Fibroblast of lung (primary cell): ENCODE measurements at regions not wholly inside any gene's neighbourhood (a gene's known extent, or its start where the extent isn't known, plus 50 kb on each side); places are given as distances from the start of the nearest gene placed in this dataset.

ENCODE experiments used
- DNase-seq, 2 donors: peaks; one replicate each; pipeline versions ENCODE4 v3.0.0 to v3.0.0-alpha.2; 2010; ENCODE audit warnings: low read depth in 2 of 2
- H2AFZ ChIP-seq: 2 replicates; pipeline ENCODE4 v1.5.1; 2012; ENCODE audit warnings: low read length, control low read depth, inconsistent platforms
- H3K27ac ChIP-seq: 2 replicates; pipeline ENCODE4 v1.5.1; 2011; ENCODE audit warnings: low read length, control low read depth; ENCODE audit not compliant: insufficient read depth
- H3K27me3 ChIP-seq: 2 replicates; pipeline ENCODE4 v1.5.1; 2011; ENCODE audit warnings: mild to moderate bottlenecking, low read length; ENCODE audit not compliant: control insufficient read depth, insufficient read depth
- H3K36me3 ChIP-seq: 2 replicates; pipeline ENCODE4 v1.5.1; 2011; ENCODE audit warnings: low read length; ENCODE audit not compliant: control insufficient read depth, insufficient read depth
- H3K4me1 ChIP-seq: 2 replicates; pipeline ENCODE4 v1.5.1; 2011; ENCODE audit warnings: low read length; ENCODE audit not compliant: control insufficient read depth, insufficient read depth; ENCODE audit errors: extremely low read depth
- H3K4me2 ChIP-seq: 2 replicates; pipeline ENCODE4 v1.5.1; 2011; ENCODE audit warnings: low read length, control low read depth; ENCODE audit not compliant: insufficient read depth; ENCODE audit errors: extremely low read depth
- H3K4me3 ChIP-seq, 4 experiments: fragments of 200-600 bp in 1 of 4; sonication (generic) in 1 of 4; replicated peaks in 1 of 4; 2 replicates each; pipeline ENCODE4 v1.5.1; 2011 to 2016; ENCODE audit warnings: low read length in 4 of 4, low read depth in 3 of 4, mild to moderate bottlenecking in 3 of 4, control low read depth in 2 of 4, inconsistent platforms in 1 of 4, mixed read lengths in 1 of 4; ENCODE audit not compliant: insufficient read depth in 1 of 4; ENCODE audit errors: control extremely low read depth in 1 of 4
- H3K79me2 ChIP-seq: 2 replicates; pipeline ENCODE4 v1.5.1; 2012; ENCODE audit warnings: mild to moderate bottlenecking, low read length, inconsistent platforms; ENCODE audit not compliant: control insufficient read depth, insufficient read depth
- H3K9ac ChIP-seq: 2 replicates; pipeline ENCODE4 v1.5.1; 2011; ENCODE audit warnings: mild to moderate bottlenecking, low read length, control low read depth; ENCODE audit not compliant: insufficient read depth
- H3K9me3 ChIP-seq: 2 replicates; pipeline ENCODE4 v1.5.1; 2012; ENCODE audit warnings: low read depth, low read length; ENCODE audit not compliant: control insufficient read depth, insufficient read depth
- H4K20me1 ChIP-seq: 2 replicates; pipeline ENCODE4 v1.5.1; 2011; ENCODE audit warnings: low read length; ENCODE audit not compliant: control insufficient read depth, insufficient read depth; ENCODE audit errors: extremely low read depth
- EZH2 ChIP-seq: IDR thresholded peaks from 2 replicates; pipeline ENCODE4 v1.5.1; 2012; ENCODE audit warnings: low read length, control low read depth, mild to moderate bottlenecking; ENCODE audit errors: missing control alignments
- TF ChIP-seq, protein P1 (sequence below), 2 donors: IDR thresholded peaks in 1 of 2; conservative IDR thresholded peaks in 1 of 2; 1 replicate in 1 of 2; 2 replicates in 1 of 2; pipeline ENCODE4 v1.5.1; 2011 to 2012; ENCODE audit warnings: low read length in 2 of 2, control low read depth in 1 of 2, inconsistent platforms in 1 of 2, low read depth in 1 of 2, mild to moderate bottlenecking in 1 of 2

DNA sequence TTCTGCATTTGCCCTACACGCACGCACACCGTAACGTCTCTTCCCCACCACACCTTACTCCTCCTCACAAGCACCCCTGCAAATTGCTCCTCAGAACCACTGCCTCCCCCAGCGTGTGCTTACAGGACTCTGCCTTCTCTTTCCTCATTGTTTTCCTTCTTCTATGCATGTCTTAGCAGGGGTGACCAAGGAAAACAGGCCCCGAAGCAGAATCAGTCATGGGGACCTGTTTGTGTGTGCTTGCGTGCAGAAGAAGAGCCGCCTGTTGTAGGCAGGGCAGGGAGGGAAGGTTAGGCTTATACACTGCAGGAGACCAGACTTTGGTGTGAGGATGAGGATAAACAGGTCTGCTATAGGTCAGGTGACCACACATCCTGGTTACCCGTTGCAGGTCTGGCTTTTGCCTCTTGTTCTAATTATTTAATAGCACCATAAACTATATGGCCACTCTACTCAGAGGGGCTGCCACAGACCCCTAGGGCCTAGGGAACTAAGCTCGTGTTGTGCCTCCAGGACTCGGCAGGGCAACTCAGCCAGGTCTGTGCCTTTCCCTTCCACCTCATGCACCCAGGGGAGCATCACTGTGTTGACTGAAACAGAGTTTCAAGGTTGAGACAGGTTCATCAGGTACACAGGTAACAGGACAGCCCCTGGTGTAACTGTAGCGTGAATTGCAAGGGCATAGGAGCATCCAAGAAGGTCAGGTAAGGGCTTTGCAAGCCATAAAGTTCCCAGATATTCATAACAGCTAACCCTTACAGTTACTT lies 60.8 kb upstream of the EPS8L3 start:
- Histone ChIP-seq H3K27ac (peak overlapping the region; percentile 3), H3K27me3 (no peaks in the 10 kb centered on the region), H3K4me2 (no peak overlapping the region), H3K4me1 (peaks cover 38% of the 10 kb centered on the region), H3K36me3 (no peaks in the 10 kb centered on the region), H3K79me2 (no peaks in the 10 kb centered on the region), H2AFZ (no peak overlapping the region), H3K9me3 (no peaks in the 10 kb centered on the region), H3K9ac (no peak overlapping the region), H4K20me1 (no peaks in the 10 kb centered on the region), H3K4me3 (no peak overlapping the region)
- TF ChIP-seq, protein P1, sequence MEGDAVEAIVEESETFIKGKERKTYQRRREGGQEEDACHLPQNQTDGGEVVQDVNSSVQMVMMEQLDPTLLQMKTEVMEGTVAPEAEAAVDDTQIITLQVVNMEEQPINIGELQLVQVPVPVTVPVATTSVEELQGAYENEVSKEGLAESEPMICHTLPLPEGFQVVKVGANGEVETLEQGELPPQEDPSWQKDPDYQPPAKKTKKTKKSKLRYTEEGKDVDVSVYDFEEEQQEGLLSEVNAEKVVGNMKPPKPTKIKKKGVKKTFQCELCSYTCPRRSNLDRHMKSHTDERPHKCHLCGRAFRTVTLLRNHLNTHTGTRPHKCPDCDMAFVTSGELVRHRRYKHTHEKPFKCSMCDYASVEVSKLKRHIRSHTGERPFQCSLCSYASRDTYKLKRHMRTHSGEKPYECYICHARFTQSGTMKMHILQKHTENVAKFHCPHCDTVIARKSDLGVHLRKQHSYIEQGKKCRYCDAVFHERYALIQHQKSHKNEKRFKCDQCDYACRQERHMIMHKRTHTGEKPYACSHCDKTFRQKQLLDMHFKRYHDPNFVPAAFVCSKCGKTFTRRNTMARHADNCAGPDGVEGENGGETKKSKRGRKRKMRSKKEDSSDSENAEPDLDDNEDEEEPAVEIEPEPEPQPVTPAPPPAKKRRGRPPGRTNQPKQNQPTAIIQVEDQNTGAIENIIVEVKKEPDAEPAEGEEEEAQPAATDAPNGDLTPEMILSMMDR (conservative IDR thresholded peaks at IDR 0.05 in 1 of 2, IDR thresholded peaks at IDR 0.05 in 1 of 2; ENCODE audit: low read depth in 1 of 2, low read length in 2 of 2) = no peak
- no peak for TF ChIP-seq EZH2
- no peak for DNase-seq

DNA sequence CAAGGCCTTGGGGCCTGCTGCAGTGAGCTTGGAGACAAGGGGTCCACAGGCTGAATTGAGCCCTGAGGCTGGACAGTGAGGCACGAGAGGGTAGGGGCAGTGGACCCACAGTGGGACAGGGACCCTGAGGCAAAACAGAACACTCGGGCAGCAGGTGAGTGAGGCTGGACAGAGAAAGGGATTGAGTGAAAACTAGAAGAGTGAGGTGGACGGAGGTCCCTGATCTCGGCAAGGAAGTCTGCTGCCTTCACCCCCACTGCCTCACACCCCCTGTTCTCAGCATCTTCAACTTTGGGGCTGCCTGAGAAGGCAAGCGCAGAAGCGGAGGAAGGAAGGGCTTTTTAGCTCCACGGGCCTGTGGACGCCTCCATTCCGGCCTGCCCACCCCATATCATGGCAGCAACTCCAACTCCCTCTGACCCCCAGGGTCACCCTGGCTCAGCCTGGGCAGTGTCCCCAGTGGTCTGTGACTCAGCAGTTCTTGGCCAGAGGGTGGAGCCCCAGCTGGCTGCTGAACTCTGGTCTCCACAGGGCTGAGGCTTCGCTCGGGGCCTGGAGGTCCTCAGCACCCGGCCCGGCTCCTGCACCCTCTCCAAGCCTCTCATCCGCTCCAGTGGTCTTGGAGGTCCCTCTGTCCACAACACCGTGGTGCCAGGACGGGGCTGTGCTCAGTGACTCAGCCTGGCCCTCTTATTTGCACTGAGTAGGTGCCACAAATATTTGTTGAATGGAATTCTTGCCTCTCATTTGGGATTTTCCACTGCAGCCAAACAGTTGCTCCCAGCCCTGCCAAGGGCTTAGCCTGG lies 60.0 kb upstream of the EPS8L3 start:
- no peaks in the 10 kb centered on the region for H3K36me3 ChIP-seq
- H3K4me2 ChIP-seq = peak overlapping the region; percentile 13

More for the DNA sequence above, 60.0 kb upstream of the EPS8L3 start:
- Histone ChIP-seq H3K27ac (peak overlapping the region; percentile 3), H3K4me1 (peaks cover 36% of the 10 kb centered on the region), H4K20me1 (no peaks in the 10 kb centered on the region), H3K4me3 (no peak overlapping the region), H3K27me3 (no peaks in the 10 kb centered on the region), H3K9ac (no peak overlapping the region), H3K79me2 (no peaks in the 10 kb centered on the region), H3K9me3 (no peaks in the 10 kb centered on the region), H2AFZ (no peak overlapping the region)
- TF ChIP-seq EZH2 = no peak
- TF ChIP-seq, protein P1 (conservative IDR thresholded peaks at IDR 0.05 in 1 of 2, IDR thresholded peaks at IDR 0.05 in 1 of 2; ENCODE audit: low read depth in 1 of 2, low read length in 2 of 2) = peak in 1 of 2 donors; percentile 5
- peak; percentile 61 to 65 for DNase-seq
